IMR-90 (cell line): ENCODE measurements at regions not wholly inside any gene's neighbourhood (a gene's known extent, or its start where the extent isn't known, plus 50 kb on each side); places are given as distances from the start of the nearest gene placed in this dataset.

Source experiments
- ATAC-seq: fragments of 200-7000 bp; cut with Tn5 transposase; 2 replicates; pipeline ENCODE4 v1.9.1; 2020; ENCODE audit warnings: low read depth, mild to moderate bottlenecking, moderate library complexity
- BruUV-seq: library from RNA; stranded (reverse); fragments of 400-500 nt; replicated peaks from 2 replicates; lab custom pipeline; 2021; lab: Mats Ljungman, UMichigan
- CTCF ChIA-PET: fragments of 300-600 bp; formaldehyde crosslinking; extraction: SDS; loops from one replicate; lab custom pipeline; 2021; ENCODE audit warnings: antibody characterized with exemption; lab: Yijun Ruan, JAX
- POLR2A ChIA-PET: fragments of 300-600 bp; sonication (Branson Sonifier 250); formaldehyde crosslinking; loops from one replicate; lab custom pipeline; 2022; ENCODE audit warnings: antibody characterized with exemption; ENCODE audit not compliant: unreplicated experiment; lab: Charles Lee
- DNase-seq: peaks from one replicate; pipeline ENCODE4 v3.0.0; 2013
- H2AFZ ChIP-seq: replicated peaks from 2 replicates; pipeline ENCODE3; 2013; ENCODE audit warnings: low read length, mild to moderate bottlenecking; ENCODE audit not compliant: poor library complexity
- H2AK5ac ChIP-seq: 2 replicates; pipeline ENCODE4 v1.6.1; 2013; ENCODE audit warnings: low read depth, low read length, inconsistent platforms
- H2AK9ac ChIP-seq: replicated peaks from 2 replicates; pipeline ENCODE3; 2013; ENCODE audit warnings: mild to moderate bottlenecking, low read depth, low read length, moderate library complexity; ENCODE audit not compliant: poor library complexity
- H2BK120ac ChIP-seq: 2 replicates; pipeline ENCODE4 v1.6.1; 2013; ENCODE audit warnings: low read depth, low read length, inconsistent platforms
- H2BK15ac ChIP-seq: 3 replicates; pipeline ENCODE4 v1.6.1; 2013; ENCODE audit warnings: low read depth, low read length, inconsistent platforms
- H2BK20ac ChIP-seq: 2 replicates; pipeline ENCODE4 v1.6.1; 2013; ENCODE audit warnings: low read depth, mild to moderate bottlenecking, inconsistent platforms, low read length, moderate library complexity
- H2BK5ac ChIP-seq: 2 replicates; pipeline ENCODE4 v1.6.1; 2013; ENCODE audit warnings: mild to moderate bottlenecking, low read depth, low read length, inconsistent platforms; ENCODE audit not compliant: poor library complexity, severe bottlenecking
- H3K14ac ChIP-seq: replicated peaks from 2 replicates; pipeline ENCODE4 v1.6.1; 2013; ENCODE audit warnings: low read depth, low read length, inconsistent platforms
- H3K18ac ChIP-seq: 2 replicates; pipeline ENCODE4 v1.6.1; 2013; ENCODE audit warnings: low read depth, low read length, control low read depth
- H3K23ac ChIP-seq: 2 replicates; pipeline ENCODE4 v1.6.1; 2013; ENCODE audit warnings: low read depth, low read length, inconsistent platforms
- H3K27ac ChIP-seq: 2 replicates; pipeline ENCODE4 v1.5.1; 2013; ENCODE audit warnings: mild to moderate bottlenecking, control low read depth, low read length; ENCODE audit not compliant: insufficient read depth
- H3K27me3 ChIP-seq: 2 replicates; pipeline ENCODE4 v1.6.1; 2013; ENCODE audit warnings: low read length; ENCODE audit not compliant: control insufficient read depth, insufficient read depth
- H3K36me3 ChIP-seq: 2 replicates; pipeline ENCODE4 v1.6.1; 2013; ENCODE audit warnings: low read length, mixed read lengths; ENCODE audit not compliant: control insufficient read depth, insufficient read depth
- H3K4ac ChIP-seq: 2 replicates; pipeline ENCODE4 v1.6.1; 2013; ENCODE audit warnings: low read depth, low read length, inconsistent platforms
- H3K4me1 ChIP-seq: 2 replicates; pipeline ENCODE4 v1.6.1; 2013; ENCODE audit warnings: low read length, mixed read lengths; ENCODE audit not compliant: control insufficient read depth, insufficient read depth
- H3K4me2 ChIP-seq: 2 replicates; pipeline ENCODE4 v1.6.1; 2013; ENCODE audit warnings: low read depth, mild to moderate bottlenecking, control low read depth, low read length, moderate library complexity
- H3K4me3 ChIP-seq: 2 replicates; pipeline ENCODE4 v1.5.1; 2013; ENCODE audit warnings: low read depth, mild to moderate bottlenecking, control low read depth, low read length, moderate library complexity; ENCODE audit not compliant: insufficient read depth
- H3K56ac ChIP-seq: 2 replicates; pipeline ENCODE4 v1.6.1; 2013; ENCODE audit warnings: low read length, inconsistent platforms; ENCODE audit not compliant: insufficient read depth; ENCODE audit errors: extremely low read depth
- H3K79me1 ChIP-seq, 2 experiments: 2 replicates each; pipeline ENCODE4 v1.6.1; 2013; ENCODE audit warnings: low read length in 2 of 2, inconsistent platforms in 1 of 2, low read depth in 1 of 2
- H3K9ac ChIP-seq: 2 replicates; pipeline ENCODE4 v1.6.1; 2013; ENCODE audit warnings: low read depth, low read length, control low read depth
- H3K9me1 ChIP-seq: 2 replicates; pipeline ENCODE4 v1.6.1; 2013; ENCODE audit warnings: low read length, inconsistent platforms; ENCODE audit not compliant: insufficient read depth
- H3K9me3 ChIP-seq: 2 replicates; pipeline ENCODE4 v1.6.1; 2013; ENCODE audit warnings: low read length; ENCODE audit not compliant: control insufficient read depth, insufficient read depth
- H4K20me1 ChIP-seq: 2 replicates; pipeline ENCODE4 v1.6.1; 2013; ENCODE audit warnings: low read length, inconsistent platforms; ENCODE audit not compliant: insufficient read depth
- H4K5ac ChIP-seq: 2 replicates; pipeline ENCODE4 v1.6.1; 2013; ENCODE audit warnings: mild to moderate bottlenecking, low read depth, low read length, control low read depth
- H4K8ac ChIP-seq, 2 experiments: 2 replicates each; pipeline ENCODE4 v1.6.1; 2013; ENCODE audit warnings: low read depth in 2 of 2, low read length in 2 of 2, control low read depth in 1 of 2, inconsistent platforms in 1 of 2
- H4K91ac ChIP-seq: 2 replicates; pipeline ENCODE4 v1.6.1; 2013; ENCODE audit warnings: low read depth, low read length, inconsistent platforms; ENCODE audit not compliant: insufficient read depth
- BHLHE40 ChIP-seq: fragments of 150-350 bp; IDR thresholded peaks from 2 replicates; pipeline ENCODE4 v1.6.1; 2016; ENCODE audit warnings: mild to moderate bottlenecking, low read depth, low read length
- CEBPB ChIP-seq: IDR thresholded peaks from 2 replicates; pipeline ENCODE4 v1.6.1; 2012; ENCODE audit warnings: low read depth, low read length, improper control_type of control experiment
- FOS ChIP-seq: fragments of 150-350 bp; IDR thresholded peaks from 2 replicates; pipeline ENCODE4 v1.6.1; 2016; ENCODE audit warnings: low read depth, low read length
- MAZ ChIP-seq: IDR thresholded peaks from 2 replicates; pipeline ENCODE4 v1.6.1; 2012; ENCODE audit warnings: low read depth, mild to moderate bottlenecking, low read length, improper control_type of control experiment, moderate library complexity, borderline replicate concordance
- MXI1 ChIP-seq: IDR thresholded peaks from 2 replicates; pipeline ENCODE4 v1.6.1; 2012; ENCODE audit warnings: low read depth, mild to moderate bottlenecking, low read length, moderate library complexity, borderline replicate concordance
- NFE2L2 ChIP-seq: fragments of 150-350 bp; IDR thresholded peaks from 2 replicates; pipeline ENCODE4 v1.6.1; 2016; ENCODE audit warnings: low read depth, mild to moderate bottlenecking, low read length
- RCOR1 ChIP-seq: IDR thresholded peaks from 2 replicates; pipeline ENCODE4 v1.6.1; 2012; ENCODE audit warnings: mild to moderate bottlenecking, low read length, improper control_type of control experiment; ENCODE audit not compliant: insufficient replicate concordance
- whole genome bisulfite sequencing, 2 experiments: methylation state at CpG; one replicate each; pipeline versions ENCODE4 v1.1.5 to v1.1.7; 2013; ENCODE audit warnings: missing lambda C conversion rate in 2 of 2; ENCODE audit not compliant: insufficient read length in 1 of 2; ENCODE audit errors: extremely low coverage in 2 of 2; 5-methylcytosine and 5-hydroxymethylcytosine counted together
- dilution Hi-C: fragments of 300-500 bp; cut with HindIII; formaldehyde crosslinking; loops from one replicate; pipeline ENCODE4 v1.14.3; 2018; ENCODE audit warnings: low sequenced_read_pairs; ENCODE audit not compliant: unreplicated experiment
- in situ Hi-C: fragments of 300-500 bp; cut with MboI; formaldehyde crosslinking; loops from 3 replicates; pipeline ENCODE4 v1.14.3; 2019; ENCODE audit warnings: low sequenced_read_pairs, inconsistent platforms, mixed read lengths
- intact Hi-C: fragments of 100-400 bp; cut with micrococcal nuclease; formaldehyde crosslinking; loops from 2 replicates; pipeline ENCODE4 v1.10.0; 2022
- TF ChIP-seq, protein P1 (sequence below): fragments of 150-350 bp; IDR thresholded peaks from 2 replicates; pipeline ENCODE4 v1.6.1; 2017; ENCODE audit warnings: mild to moderate bottlenecking, antibody characterized with exemption, low read length, low read depth

DNA sequence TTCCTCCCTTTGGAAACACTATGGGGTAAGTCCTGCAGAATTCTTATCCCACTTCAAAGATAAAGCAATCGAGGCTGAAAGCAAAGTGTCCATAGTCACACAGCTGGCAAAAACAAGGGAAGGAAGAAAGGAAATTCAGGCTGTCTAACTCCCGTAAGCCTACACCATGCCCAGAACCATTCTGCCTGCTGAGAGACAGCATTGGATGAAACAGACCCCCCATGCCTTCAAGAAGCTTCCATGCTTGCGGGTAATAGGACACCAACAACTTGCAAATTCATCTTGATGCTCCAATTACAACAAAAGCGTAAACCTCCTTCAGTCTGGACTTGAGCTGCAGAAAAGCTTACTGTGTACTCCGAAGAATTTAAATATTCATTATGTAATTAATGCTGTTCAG, 181.1 kb upstream of the WWC1 start:
- Histone ChIP-seq H2BK5ac (no peak overlapping the region), H3K23ac (no peak overlapping the region), H3K4me3 (no peak overlapping the region), H4K5ac (no peak overlapping the region), H3K4me2 (no peak overlapping the region), H2BK20ac (no peak overlapping the region), H3K36me3 (no peaks in the 10 kb centered on the region), H2BK15ac (no peak overlapping the region), H3K27ac (no peak overlapping the region), H3K4me1 (no peaks in the 10 kb centered on the region), H3K9me1 (no peaks in the 10 kb centered on the region), H2BK120ac (no peak overlapping the region), H2AFZ (no peak overlapping the region), H3K9ac (no peak overlapping the region), H3K9me3 (no peaks in the 10 kb centered on the region), H3K4ac (no peak overlapping the region), H3K56ac (no peak overlapping the region), H4K20me1 (no peaks in the 10 kb centered on the region), H3K14ac (no peak overlapping the region), H2AK5ac (no peak overlapping the region), H4K91ac (no peak overlapping the region), H3K18ac (no peak overlapping the region), H3K79me1 (no peaks in the 10 kb centered on the region), H4K8ac (no peak overlapping the region), H3K27me3 (no peaks in the 10 kb centered on the region), H2AK9ac (no peak overlapping the region)
- DNase-seq (no peak), ATAC-seq (no peak)
- dilution Hi-C loops: no loop called here
- intact Hi-C loops: no loop called here
- no CpG with 5 or more reads among the region's 5 CpGs for WGBS, 2 experiments
- TF ChIP-seq MAZ (no peak), MXI1 (no peak), NFE2L2 (no peak), BHLHE40 (no peak), CEBPB (no peak), RCOR1 (no peak), FOS (no peak)
- TF ChIP-seq, protein P1, sequence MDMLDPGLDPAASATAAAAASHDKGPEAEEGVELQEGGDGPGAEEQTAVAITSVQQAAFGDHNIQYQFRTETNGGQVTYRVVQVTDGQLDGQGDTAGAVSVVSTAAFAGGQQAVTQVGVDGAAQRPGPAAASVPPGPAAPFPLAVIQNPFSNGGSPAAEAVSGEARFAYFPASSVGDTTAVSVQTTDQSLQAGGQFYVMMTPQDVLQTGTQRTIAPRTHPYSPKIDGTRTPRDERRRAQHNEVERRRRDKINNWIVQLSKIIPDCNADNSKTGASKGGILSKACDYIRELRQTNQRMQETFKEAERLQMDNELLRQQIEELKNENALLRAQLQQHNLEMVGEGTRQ: no peak
- CTCF ChIA-PET: no interaction called here
- POLR2A ChIA-PET: no interaction called here
- BruUV-seq: no TSS peak
- in situ Hi-C loops: no loop called here
